SH-SY5Y (cell line): ENCODE measurements at regions not wholly inside any gene's neighbourhood (a gene's known extent, or its start where the extent isn't known, plus 50 kb on each side); places are given as distances from the start of the nearest gene placed in this dataset.

Experiments used
- GATA2 ChIP-seq: IDR thresholded peaks from 2 replicates; pipeline ENCODE4 v1.6.1; 2011; ENCODE audit warnings: mild to moderate bottlenecking, low read depth, low read length
- GATA3 ChIP-seq: IDR thresholded peaks from 2 replicates; pipeline ENCODE4 v1.6.1; 2011; ENCODE audit warnings: low read depth, mild to moderate bottlenecking, low read length, moderate library complexity

- no peak for TF ChIP-seq GATA3
- no peak for TF ChIP-seq GATA2
Observed at GRCh38 chr1:38489844-38490270, 369.7 kb downstream of the RRAGC start.
